Kidney (tissue), 13 donors: ENCODE measurements at regions not wholly inside any gene's neighbourhood (a gene's known extent, or its start where the extent isn't known, plus 50 kb on each side); places are given as distances from the start of the nearest gene placed in this dataset.
"Not testable (repeated sequence)": the region's sequence is repeated elsewhere in the genome, so short reads cannot be mapped to it uniquely, and the experiment has no call there.

Source experiments
- DNase-seq, 5 donors: peaks; one replicate each; pipeline ENCODE4 v3.0.0-alpha.2; 2013 to 2020
- FAIRE-seq: peaks from 2 replicates; lab custom pipeline; 2012; peaks lifted over from hg19 to GRCh38; lab: Jason Lieb, UNC
- H3K27ac ChIP-seq, 2 donors: one replicate each; pipeline ENCODE4 v1.7.0; 2013; ENCODE audit warnings: low read depth in 2 of 2, low read length in 2 of 2, inconsistent platforms in 1 of 2
- H3K27me3 ChIP-seq: one replicate; pipeline ENCODE4 v1.7.1; 2013; ENCODE audit warnings: low read length, inconsistent platforms; ENCODE audit not compliant: control insufficient read depth, insufficient read depth
- H3K36me3 ChIP-seq, 3 donors: one replicate each; pipeline versions ENCODE4 v1.7.0 to v1.7.1; 2013; ENCODE audit warnings: low read length in 3 of 3, control low read depth in 1 of 3, inconsistent platforms in 1 of 3; ENCODE audit not compliant: insufficient read depth in 3 of 3, control insufficient read depth in 2 of 3
- H3K4me1 ChIP-seq, 3 donors: one replicate each; pipeline versions ENCODE4 v1.7.0 to v1.7.1; 2013; ENCODE audit warnings: low read length in 3 of 3, inconsistent platforms in 1 of 3, low read depth in 1 of 3; ENCODE audit not compliant: control insufficient read depth in 2 of 3, insufficient read depth in 2 of 3
- H3K4me3 ChIP-seq, 3 donors: one replicate each; pipeline versions ENCODE4 v1.7.0 to v1.8.1; 2013; ENCODE audit warnings: low read length in 3 of 3, control low read depth in 1 of 3, inconsistent platforms in 1 of 3
- H3K9ac ChIP-seq, 3 donors: one replicate each; pipeline versions ENCODE4 v1.7.0 to v1.7.1; 2013; ENCODE audit warnings: low read length in 3 of 3, control low read depth in 1 of 3, inconsistent platforms in 1 of 3
- H3K9me3 ChIP-seq, 3 donors: one replicate each; pipeline versions ENCODE4 v1.7.0 to v1.7.1; 2013; ENCODE audit warnings: low read length in 3 of 3, control low read depth in 1 of 3, inconsistent platforms in 1 of 3; ENCODE audit not compliant: control insufficient read depth in 2 of 3, insufficient read depth in 1 of 3
- CTCF ChIP-seq: IDR thresholded peaks from 3 replicates; pipeline ENCODE4 v1.5.1; 2012; ENCODE audit warnings: mild to moderate bottlenecking, moderate library complexity, borderline replicate concordance; ENCODE audit not compliant: insufficient read depth; ENCODE audit errors: extremely low read depth
- intact Hi-C: fragments of 100-400 bp; cut with DNase I; formaldehyde crosslinking; loops from one replicate; pipeline ENCODE4 v1.11.1; 2022
- donor health status: control.
- donor health status: control.
- donor health status: control.
- donor health status: control.
- donor health status: control.
- donor health status: DM: yes; HTN: yes; CAD: no.
- donor health status: Normal renal cell carcinoma (clear cell type).

- Histone ChIP-seq H3K27me3 (no peaks in the 10 kb centered on the region), H3K4me1 (no peaks in the 10 kb centered on the region), H3K4me3 (no peak overlapping the region), H3K36me3 (no peaks in the 10 kb centered on the region), H3K9me3 (peaks cover 0 to 2% (median 0%) of the 10 kb centered on the region in 3 donors), H3K27ac (no peak overlapping the region), H3K9ac (no peak overlapping the region)
- TF ChIP-seq CTCF, result no peak
- no peak for FAIRE-seq
- intact Hi-C loops, result no loop called here
- DNase-seq, result no peak
These were observed 133.4 kb upstream of the TACR3 start for GRCh38 chr4:103853146-103853545.

- H3K9me3 ChIP-seq, result no peaks in the 10 kb centered on the region
- DNase-seq, result no peak
- no peak for FAIRE-seq
- H3K27me3 ChIP-seq, result no peaks in the 10 kb centered on the region
- no peaks in the 10 kb centered on the region for H3K4me1 ChIP-seq
- intact Hi-C loops, result no loop called here
- H3K27ac ChIP-seq, result no peak overlapping the region
- H3K4me3 ChIP-seq, result no peak overlapping the region
- TF ChIP-seq CTCF, result no peak
- no peak overlapping the region for H3K9ac ChIP-seq
- H3K36me3 ChIP-seq, result no peaks in the 10 kb centered on the region
These were observed 125.3 kb upstream of the TACR3 start for GRCh38 chr4:103845075-103845474.

- Histone ChIP-seq H3K4me3 (no peak overlapping the region), H3K9me3 (no peaks in the 10 kb centered on the region), H3K9ac (no peak overlapping the region), H3K36me3 (no peaks in the 10 kb centered on the region), H3K27me3 (no peaks in the 10 kb centered on the region), H3K27ac (no peak overlapping the region), H3K4me1 (no peaks in the 10 kb centered on the region)
- DNase-seq (no peak), FAIRE-seq (no peak)
- no peak for TF ChIP-seq CTCF
- intact Hi-C loops, result no loop called here
These were observed 123.0 kb upstream of the TACR3 start for GRCh38 chr4:103842637-103843239.

- no peak for FAIRE-seq
- Histone ChIP-seq H3K27ac (no peak overlapping the region), H3K4me1 (no peaks in the 10 kb centered on the region), H3K9ac (no peak overlapping the region), H3K36me3 (no peaks in the 10 kb centered on the region), H3K27me3 (no peaks in the 10 kb centered on the region), H3K4me3 (no peak overlapping the region), H3K9me3 (no peaks in the 10 kb centered on the region)
- TF ChIP-seq CTCF, result no peak
- DNase-seq, result no peak
- intact Hi-C loops, result no loop called here
These were observed 122.3 kb upstream of the TACR3 start for GRCh38 chr4:103842076-103842475.

GRCh38 chr4:103810308-103810707 lies 90.5 kb upstream of the TACR3 start:
- H3K9me3 ChIP-seq, DNase-seq, H3K4me3 ChIP-seq, FAIRE-seq, H3K9ac ChIP-seq, intact Hi-C loops, H3K27ac ChIP-seq, H3K36me3 ChIP-seq, H3K27me3 ChIP-seq, H3K4me1 ChIP-seq: not testable (repeated sequence)
